Transverse colon (tissue), 4 donors: ENCODE measurements at regions not wholly inside any gene's neighbourhood (a gene's known extent, or its start where the extent isn't known, plus 50 kb on each side); places are given as distances from the start of the nearest gene placed in this dataset.

Experiments used
- POLR2A ChIP-seq: fragments of 450-650 bp; IDR thresholded peaks from one replicate; pipeline ENCODE4 v1.6.1; 2016; ENCODE audit warnings: antibody characterized with exemption, mild to moderate bottlenecking, moderate library complexity
- POLR2AphosphoS5 ChIP-seq, 3 donors: sonication (generic); formaldehyde crosslinking; IDR thresholded peaks; one replicate each; pipeline ENCODE4 v1.6.1; 2016; ENCODE audit warnings: antibody characterized with exemption in 3 of 3
- TF ChIP-seq, protein P1 (sequence below), 5 experiments: fragments of 200-600 bp in 3 of 5; fragments of 450-650 bp in 2 of 5; sonication (generic) in 3 of 5; IDR thresholded peaks; 1 replicate in 2 of 5; 2 replicates in 3 of 5; pipeline ENCODE4 v1.5.1; 2016 to 2017; ENCODE audit warnings: antibody characterized with exemption in 5 of 5, inconsistent platforms in 3 of 5, mild to moderate bottlenecking in 2 of 5, moderate library complexity in 1 of 5

DNA sequence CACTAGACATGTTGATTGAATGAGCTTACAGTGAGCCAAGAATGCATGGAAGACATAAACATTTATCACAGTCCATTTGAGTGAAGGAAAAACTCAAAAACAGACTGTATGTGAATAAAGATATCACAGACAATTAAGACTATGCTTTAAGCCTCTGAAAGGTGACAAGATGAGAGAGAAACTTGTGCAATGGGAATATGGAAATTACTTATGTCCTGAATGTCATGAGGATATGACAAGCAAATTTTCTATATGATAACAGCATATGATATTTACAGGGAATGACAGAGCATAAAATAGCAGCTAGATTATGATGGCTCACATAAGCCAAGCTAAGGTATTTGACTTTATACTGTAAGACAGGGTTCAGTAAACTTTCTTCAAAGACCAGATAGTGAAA, 1153.1 kb upstream of the USP15 start:
- TF ChIP-seq, protein P1, sequence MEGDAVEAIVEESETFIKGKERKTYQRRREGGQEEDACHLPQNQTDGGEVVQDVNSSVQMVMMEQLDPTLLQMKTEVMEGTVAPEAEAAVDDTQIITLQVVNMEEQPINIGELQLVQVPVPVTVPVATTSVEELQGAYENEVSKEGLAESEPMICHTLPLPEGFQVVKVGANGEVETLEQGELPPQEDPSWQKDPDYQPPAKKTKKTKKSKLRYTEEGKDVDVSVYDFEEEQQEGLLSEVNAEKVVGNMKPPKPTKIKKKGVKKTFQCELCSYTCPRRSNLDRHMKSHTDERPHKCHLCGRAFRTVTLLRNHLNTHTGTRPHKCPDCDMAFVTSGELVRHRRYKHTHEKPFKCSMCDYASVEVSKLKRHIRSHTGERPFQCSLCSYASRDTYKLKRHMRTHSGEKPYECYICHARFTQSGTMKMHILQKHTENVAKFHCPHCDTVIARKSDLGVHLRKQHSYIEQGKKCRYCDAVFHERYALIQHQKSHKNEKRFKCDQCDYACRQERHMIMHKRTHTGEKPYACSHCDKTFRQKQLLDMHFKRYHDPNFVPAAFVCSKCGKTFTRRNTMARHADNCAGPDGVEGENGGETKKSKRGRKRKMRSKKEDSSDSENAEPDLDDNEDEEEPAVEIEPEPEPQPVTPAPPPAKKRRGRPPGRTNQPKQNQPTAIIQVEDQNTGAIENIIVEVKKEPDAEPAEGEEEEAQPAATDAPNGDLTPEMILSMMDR (IDR thresholded peaks at IDR 0.05): no peak
- TF ChIP-seq POLR2A (no peak), POLR2AphosphoS5 (IDR thresholded peaks at IDR 0.05) (no peak)
